NB4 (cell line): ENCODE measurements at regions not wholly inside any gene's neighbourhood (a gene's known extent, or its start where the extent isn't known, plus 50 kb on each side); places are given as distances from the start of the nearest gene placed in this dataset.

Source experiments
- CTCF ChIP-seq: IDR thresholded peaks from one replicate; pipeline ENCODE4 v1.5.1; 2012; ENCODE audit warnings: low read depth, low read length
- MAX ChIP-seq: IDR thresholded peaks from 2 replicates; pipeline ENCODE4 v1.6.1; 2011; ENCODE audit warnings: low read depth, low read length
- MYC ChIP-seq: IDR thresholded peaks from 2 replicates; pipeline ENCODE4 v1.6.1; 2011; ENCODE audit warnings: low read depth, low read length
- POLR2A ChIP-seq: IDR thresholded peaks from 2 replicates; pipeline ENCODE4 v1.6.1; 2011; ENCODE audit warnings: mild to moderate bottlenecking; ENCODE audit not compliant: insufficient read length; ENCODE audit errors: extremely low read depth

GRCh38 chr10:63965846-63966245, 444.6 kb downstream of the REEP3 start:
- TF ChIP-seq CTCF (no peak), POLR2A (no peak), MAX (no peak), MYC (no peak)
